H1 (cell line): ENCODE measurements at regions not wholly inside any gene's neighbourhood (a gene's known extent, or its start where the extent isn't known, plus 50 kb on each side); places are given as distances from the start of the nearest gene placed in this dataset.

Source experiments
- CEBPB ChIP-seq: IDR thresholded peaks from 2 replicates; pipeline ENCODE4 v1.6.1; 2012; ENCODE audit warnings: low read depth, low read length
- CHD7 ChIP-seq: fragments of 300-600 bp; sonication (generic); IDR thresholded peaks from 2 replicates; pipeline ENCODE4 v1.7.1; 2012; ENCODE audit warnings: low read length, moderate library complexity, mild to moderate bottlenecking, inconsistent platforms; ENCODE audit not compliant: insufficient replicate concordance
- CREB1 ChIP-seq: IDR thresholded peaks from 2 replicates; pipeline ENCODE4 v1.6.1; 2012; ENCODE audit warnings: inconsistent platforms
- CTCF ChIP-seq, 3 experiments: IDR thresholded peaks; 1 replicate in 2 of 3; 2 replicates in 1 of 3; pipeline versions ENCODE4 v1.5.1 to v1.6.1; 2011; ENCODE audit warnings: low read length in 3 of 3, mild to moderate bottlenecking in 3 of 3, inconsistent platforms in 2 of 3, low read depth in 1 of 3, moderate library complexity in 1 of 3; ENCODE audit not compliant: insufficient read depth in 1 of 3; ENCODE audit errors: control extremely low read depth in 1 of 3
- EP300 ChIP-seq, 2 experiments: IDR thresholded peaks; 1 replicate in 1 of 2; 2 replicates in 1 of 2; pipeline ENCODE4 v1.6.1; 2011 to 2012; ENCODE audit warnings: low read depth in 2 of 2, low read length in 2 of 2, mild to moderate bottlenecking in 2 of 2, borderline replicate concordance in 1 of 2, inconsistent platforms in 1 of 2, moderate library complexity in 1 of 2
- HDAC6 ChIP-seq: IDR thresholded peaks from one replicate; pipeline ENCODE4 v1.7.1; 2012; ENCODE audit warnings: low read depth, mild to moderate bottlenecking, inconsistent platforms, low read length, moderate library complexity
- KDM1A ChIP-seq: fragments of 200-600, 300-600 bp; sonication (generic); IDR thresholded peaks from 2 replicates; pipeline ENCODE4 v1.7.1; 2016; ENCODE audit warnings: mild to moderate bottlenecking, low read length, borderline replicate concordance
- POLR2A ChIP-seq, 2 experiments: IDR thresholded peaks; 1 replicate in 1 of 2; 2 replicates in 1 of 2; pipeline ENCODE4 v1.6.1; 2011; ENCODE audit warnings: low read depth in 2 of 2, low read length in 2 of 2, mild to moderate bottlenecking in 2 of 2; ENCODE audit errors: control extremely low read depth in 1 of 2
- POLR2AphosphoS5 ChIP-seq: IDR thresholded peaks from 2 replicates; pipeline ENCODE4 v1.6.1; 2011; ENCODE audit warnings: low read depth, low read length
- RAD21 ChIP-seq, 2 experiments: IDR thresholded peaks in 1 of 2; conservative IDR thresholded peaks in 1 of 2; 2 replicates each; pipeline ENCODE4 v1.6.1; 2011; ENCODE audit warnings: low read depth in 2 of 2, low read length in 2 of 2, improper control_type of control experiment in 1 of 2, inconsistent platforms in 1 of 2, mild to moderate bottlenecking in 1 of 2, moderate library complexity in 1 of 2
- RFX5 ChIP-seq: IDR thresholded peaks from 2 replicates; pipeline ENCODE4 v1.6.1; 2011; ENCODE audit warnings: low read depth, low read length, improper control_type of control experiment, borderline replicate concordance
- SRF ChIP-seq: IDR thresholded peaks from 2 replicates; pipeline ENCODE4 v1.6.1; 2011; ENCODE audit warnings: mild to moderate bottlenecking, low read depth, low read length, moderate library complexity
- YY1 ChIP-seq: IDR thresholded peaks from 2 replicates; pipeline ENCODE4 v1.6.1; 2011; ENCODE audit warnings: low read depth, mild to moderate bottlenecking, low read length

GRCh38 chr13:80889829-80890228, 548.9 kb upstream of the SPRY2 start:
- TF ChIP-seq CREB1 (no peak), POLR2A (IDR thresholded peaks at IDR 0.05; ENCODE audit: control extremely low read depth in 1 of 2, low read depth in 2 of 2, low read length in 2 of 2) (no peak), YY1 (no peak), SRF (no peak), CHD7 (no peak), KDM1A (no peak), CTCF (IDR thresholded peaks at IDR 0.05; ENCODE audit: control extremely low read depth in 1 of 3, insufficient read depth in 1 of 3, low read depth in 1 of 3, low read length in 3 of 3) (no peak), RAD21 (IDR thresholded peaks at IDR 0.05 in 1 of 2, conservative IDR thresholded peaks at IDR 0.05 in 1 of 2; ENCODE audit: low read depth in 2 of 2, low read length in 2 of 2) (no peak), HDAC6 (no peak), POLR2AphosphoS5 (no peak), EP300 (IDR thresholded peaks at IDR 0.05; ENCODE audit: borderline replicate concordance in 1 of 2, low read depth in 2 of 2, low read length in 2 of 2) (no peak), CEBPB (no peak), RFX5 (no peak)
